SIG-M5 treated with dmso at 0.1 percent for 504 hours (cell line): ENCODE measurements at regions not wholly inside any gene's neighbourhood (a gene's known extent, or its start where the extent isn't known, plus 50 kb on each side); places are given as distances from the start of the nearest gene placed in this dataset.
"Not testable (repeated sequence)": the region's sequence is repeated elsewhere in the genome, so short reads cannot be mapped to it uniquely, and the experiment has no call there.

Source experiments
- DNase-seq: peaks from one replicate; lab custom pipeline; 2025; ENCODE audit not compliant: unreplicated experiment; lab: John Stamatoyannopoulos, UW

DNA sequence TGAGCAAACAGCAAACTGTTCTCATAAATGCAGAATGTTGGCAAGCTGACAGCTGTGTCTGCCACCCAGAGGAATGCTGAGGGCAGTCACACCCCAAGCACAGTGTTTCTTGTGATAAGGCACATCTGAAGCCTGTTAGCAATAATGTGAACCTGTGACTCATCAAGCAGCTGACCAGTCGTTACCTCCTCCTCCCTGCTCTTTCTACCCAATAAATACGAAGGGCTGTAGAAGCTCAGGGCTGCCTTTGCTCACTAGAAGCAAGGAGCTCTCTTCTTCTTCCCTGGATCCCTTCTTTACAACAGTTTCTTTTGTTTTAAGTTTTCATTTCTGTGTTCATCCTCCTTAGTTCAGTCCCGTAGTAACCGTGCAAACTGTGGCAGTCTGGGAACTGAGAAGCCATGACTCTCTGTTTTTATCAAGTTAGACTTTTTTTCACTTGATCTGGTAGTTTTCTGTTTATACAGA, 160.3 kb upstream of the ZNF184 start:
- DNase-seq: peak; percentile 61

DNA sequence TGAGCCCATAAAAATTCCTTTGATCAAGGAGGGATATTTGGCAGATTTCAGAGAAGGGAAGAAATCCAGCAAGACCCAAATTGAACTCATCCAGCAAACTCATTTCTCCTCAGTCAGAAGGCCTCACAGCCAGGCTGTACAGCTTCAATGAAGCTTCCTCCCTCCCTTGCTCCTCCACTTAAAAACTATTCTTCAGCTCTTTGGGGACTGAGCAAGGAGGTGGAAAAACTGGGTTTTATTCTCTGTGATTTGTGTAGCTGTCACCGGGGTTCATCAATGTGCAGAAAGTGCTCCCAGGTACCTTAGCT, 158.7 kb upstream of the ZNF184 start:
- no peak for DNase-seq

DNA sequence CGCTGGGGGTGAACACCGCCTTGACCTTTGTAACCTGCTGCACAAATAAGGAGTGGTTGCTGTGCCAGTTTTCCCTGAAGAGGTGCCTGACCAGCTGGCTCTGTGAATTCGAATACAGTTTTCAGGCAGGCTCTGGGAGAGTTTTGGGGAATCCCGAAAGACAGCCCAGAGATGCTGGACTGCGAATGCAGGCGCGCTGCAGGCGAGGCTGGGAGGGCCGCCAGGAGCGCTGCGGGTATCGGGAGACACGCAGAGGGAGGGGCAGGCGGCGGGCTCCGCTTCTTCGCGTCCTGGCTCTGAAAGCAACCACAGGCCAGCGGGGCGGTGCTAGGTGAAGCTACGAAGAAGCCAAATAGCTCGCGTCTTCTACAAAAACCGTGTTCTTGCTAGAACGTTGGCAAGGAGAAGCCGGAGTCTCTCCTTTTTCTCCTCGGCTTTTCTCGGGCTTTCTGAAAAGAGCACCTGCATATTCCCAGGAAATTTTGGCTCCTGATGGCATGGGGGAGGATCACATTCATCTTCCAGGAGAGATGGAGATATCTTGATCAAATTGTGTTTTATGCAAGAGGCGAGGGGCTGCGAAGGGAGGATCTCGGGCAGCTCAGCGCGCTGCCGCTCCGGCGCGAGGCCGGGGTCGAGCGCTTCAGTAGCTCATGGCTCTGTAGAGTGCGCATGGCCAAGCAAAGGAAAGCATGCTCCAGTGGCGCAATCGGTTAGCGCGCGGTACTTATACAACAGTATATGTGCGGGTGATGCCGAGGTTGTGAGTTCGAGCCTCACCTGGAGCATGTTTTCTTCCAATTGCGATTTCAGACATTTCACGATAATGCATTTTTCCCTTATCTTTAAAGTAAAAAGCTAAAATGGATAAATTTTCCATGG, 158.1 kb upstream of the ZNF184 start:
- DNase-seq: peak; percentile 60

DNA sequence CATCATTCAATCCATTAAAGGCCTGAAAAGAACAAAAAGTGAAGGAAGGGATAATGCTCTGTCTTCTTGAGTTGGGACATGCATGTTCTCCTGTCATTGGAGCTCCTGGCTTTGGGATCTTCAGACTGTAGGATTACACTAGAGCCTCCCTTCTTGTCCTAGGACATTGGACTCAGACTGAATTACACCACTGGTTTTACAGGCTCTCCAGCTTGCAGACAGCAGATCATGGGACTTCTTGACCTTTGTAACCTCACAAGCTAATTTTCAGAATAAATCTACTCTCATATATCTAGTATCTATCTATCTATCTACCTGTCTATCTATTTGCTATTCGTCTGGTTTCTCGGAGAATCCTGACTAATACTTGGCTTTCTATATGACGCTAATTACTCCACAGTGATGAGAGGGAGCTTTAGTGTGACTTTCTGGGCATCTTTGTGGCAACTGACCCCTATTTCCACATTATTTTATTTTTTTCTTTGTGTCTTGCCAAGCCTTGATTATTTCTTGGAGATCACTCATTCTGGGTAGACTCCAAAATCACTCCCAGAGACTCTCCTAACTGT, 151.9 kb upstream of the ZNF184 start:
- no peak for DNase-seq

DNA sequence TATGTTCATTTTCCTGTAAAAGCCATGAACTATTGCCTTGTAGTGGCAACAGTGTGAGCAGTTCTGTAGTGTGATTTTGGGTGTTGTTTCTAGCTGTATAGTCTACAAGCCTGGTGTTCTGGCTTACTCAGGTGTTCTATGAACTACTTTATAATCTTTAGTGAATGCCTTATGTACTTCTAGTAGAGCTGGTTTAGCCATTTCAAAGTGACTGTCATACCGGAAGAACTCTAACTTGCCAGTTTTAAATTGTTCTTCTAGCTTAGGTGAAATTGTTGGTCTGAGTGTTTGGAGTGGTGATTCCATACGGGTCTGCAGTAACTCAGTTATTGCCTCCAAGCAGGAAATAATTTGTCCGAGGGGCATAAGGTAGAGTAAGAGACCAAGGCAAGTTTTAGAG, 150.2 kb upstream of the ZNF184 start:
- no peak for DNase-seq

DNA sequence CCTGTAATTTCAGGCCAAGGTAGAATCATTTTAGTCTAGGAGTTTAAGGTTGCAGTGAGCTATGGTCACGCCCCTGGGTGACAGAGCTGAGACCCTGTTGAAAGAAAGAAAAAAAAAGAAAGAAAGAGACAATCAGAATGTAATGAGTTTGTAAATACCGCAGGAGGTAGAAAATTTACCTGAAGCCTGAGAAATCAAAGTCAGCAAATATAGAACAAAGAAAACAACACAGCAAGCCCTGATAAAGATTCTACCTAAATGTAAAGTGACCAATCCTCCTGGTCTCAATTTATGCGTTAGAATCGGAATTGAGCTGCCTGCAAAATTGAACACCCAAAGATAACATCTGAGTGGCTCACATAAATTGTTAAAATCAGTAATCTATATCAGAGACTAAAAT, 146.5 kb upstream of the ZNF184 start:
- no peak for DNase-seq

DNA sequence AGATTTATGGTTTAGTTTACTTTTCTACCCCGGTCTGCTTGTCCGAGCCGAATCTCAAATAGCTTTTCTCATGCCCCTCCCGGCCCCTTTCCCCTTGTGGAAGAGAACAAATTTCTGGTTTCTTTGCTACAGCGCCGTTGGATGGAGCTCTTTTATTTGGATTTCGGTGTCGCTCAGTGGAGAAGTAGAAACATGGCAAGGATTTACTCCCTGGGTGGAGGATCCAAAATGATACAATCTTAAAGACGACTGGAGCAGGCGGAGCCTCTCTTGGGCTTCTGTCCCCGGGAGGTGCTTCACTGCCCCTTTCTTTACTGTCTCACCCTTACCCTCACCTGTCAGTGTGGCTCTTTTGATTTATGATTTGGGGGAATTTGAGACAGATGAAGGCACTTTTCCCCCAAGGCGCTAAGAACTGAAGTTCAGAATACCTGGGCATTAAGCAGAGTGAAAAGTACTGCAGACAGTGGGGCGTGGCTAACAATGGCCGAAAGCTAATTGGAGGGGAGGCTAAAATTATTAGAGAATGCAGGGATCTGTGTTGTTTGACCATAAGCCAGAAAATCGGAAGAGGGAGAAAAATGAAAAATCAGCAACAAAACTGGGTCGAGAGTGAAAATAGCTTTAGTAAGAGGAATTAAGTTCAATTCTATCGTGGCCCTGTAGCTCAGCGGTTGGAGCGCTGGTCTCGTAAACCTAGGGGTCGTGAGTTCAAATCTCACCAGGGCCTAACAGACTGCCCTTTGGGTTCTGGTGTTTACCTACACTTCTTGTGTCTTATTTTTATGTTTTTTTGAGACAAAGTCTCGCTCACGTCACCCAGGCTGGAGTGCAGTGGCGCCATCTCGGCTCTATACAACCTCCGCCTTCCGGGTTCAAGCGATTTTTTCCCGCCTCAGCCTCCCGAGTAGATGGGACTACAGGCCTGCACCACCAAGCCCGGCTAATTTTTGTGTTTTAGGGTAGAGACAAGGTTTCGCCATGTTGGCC, 145.1 kb upstream of the ZNF184 start:
- DNase-seq: no peak

DNA sequence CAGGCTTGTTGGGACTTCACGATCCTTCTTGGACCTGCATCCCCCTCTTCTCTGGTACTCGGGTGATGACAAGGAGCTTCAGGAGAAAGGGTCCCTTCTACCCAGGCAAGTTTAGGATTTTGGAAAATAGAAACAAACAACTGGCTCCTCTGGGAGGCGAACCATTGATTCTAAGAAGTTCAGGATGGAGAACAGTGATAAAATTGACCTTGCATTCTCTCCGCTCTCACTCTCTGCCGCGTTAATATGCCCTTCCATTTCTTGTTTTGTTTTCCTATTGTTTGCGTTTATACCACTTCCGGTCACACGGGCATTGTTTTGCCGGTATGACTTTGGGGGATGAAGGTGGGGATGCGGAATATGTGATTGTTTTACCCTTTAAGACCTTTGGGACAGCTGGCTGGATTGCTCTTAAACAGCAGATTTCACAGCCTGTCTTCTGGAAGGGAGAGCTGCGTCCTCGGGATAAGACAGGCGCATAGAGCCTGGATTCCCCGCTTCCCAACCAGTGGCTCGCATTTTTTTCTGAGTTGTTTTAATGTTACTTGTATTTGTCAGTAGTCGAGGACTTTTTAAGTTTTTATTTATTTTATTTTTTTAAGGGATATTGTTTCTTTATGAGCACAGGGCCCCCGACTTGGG, 144.3 kb upstream of the ZNF184 start:
- DNase-seq: no peak

DNA sequence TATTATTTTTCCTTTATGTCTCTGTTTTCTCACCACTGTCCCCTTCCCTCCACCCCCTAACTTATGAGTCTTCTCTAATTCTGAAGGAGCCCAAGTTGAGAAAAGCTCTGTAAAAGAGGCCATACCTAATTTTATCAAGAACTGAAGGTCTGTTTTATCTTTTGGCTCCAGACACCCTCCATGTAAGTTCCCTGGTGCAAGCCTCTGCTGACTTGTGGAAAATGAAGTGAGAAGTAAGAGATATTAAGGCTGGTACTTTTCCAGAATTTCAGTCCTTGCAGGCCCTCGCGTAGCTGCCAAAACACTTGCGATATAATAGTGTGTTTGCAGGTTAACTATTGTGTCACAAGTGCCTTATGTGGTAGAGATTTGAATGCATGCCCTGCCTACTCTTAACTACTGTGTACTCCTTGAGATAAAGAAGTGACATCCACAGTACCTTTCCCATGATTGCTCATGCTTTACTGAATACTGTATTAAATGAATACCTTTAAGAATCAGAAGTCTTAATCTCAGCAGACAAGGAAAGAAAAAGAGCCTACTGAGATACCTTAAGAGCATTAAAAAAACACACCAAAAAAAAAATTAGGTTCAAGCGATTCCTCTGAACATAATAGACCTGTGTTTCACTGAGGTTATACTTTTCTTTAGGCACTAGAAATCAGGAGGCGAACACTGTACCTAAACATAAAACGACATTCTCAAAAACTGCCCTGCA, 143.6 kb upstream of the ZNF184 start:
- no peak for DNase-seq

DNA sequence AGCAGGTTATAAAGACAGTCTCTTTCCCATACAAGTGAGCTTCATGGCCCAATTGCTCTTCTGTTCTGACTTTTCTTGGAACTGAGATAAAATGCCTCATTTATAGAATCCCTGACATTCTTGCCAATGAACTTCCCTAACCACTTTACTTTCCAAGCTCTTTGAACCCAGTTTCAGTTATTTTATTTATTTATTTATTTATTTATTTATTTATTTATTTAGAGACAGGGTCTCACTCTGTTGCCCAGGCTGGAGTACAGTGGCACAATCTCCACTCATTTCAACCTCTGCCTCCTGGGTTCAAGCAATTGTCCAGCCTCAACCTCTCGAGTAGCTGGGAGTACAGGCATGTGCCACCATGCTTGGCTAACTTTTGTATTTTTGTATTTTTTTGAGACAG, 138.5 kb upstream of the ZNF184 start:
- DNase-seq: no peak

DNA sequence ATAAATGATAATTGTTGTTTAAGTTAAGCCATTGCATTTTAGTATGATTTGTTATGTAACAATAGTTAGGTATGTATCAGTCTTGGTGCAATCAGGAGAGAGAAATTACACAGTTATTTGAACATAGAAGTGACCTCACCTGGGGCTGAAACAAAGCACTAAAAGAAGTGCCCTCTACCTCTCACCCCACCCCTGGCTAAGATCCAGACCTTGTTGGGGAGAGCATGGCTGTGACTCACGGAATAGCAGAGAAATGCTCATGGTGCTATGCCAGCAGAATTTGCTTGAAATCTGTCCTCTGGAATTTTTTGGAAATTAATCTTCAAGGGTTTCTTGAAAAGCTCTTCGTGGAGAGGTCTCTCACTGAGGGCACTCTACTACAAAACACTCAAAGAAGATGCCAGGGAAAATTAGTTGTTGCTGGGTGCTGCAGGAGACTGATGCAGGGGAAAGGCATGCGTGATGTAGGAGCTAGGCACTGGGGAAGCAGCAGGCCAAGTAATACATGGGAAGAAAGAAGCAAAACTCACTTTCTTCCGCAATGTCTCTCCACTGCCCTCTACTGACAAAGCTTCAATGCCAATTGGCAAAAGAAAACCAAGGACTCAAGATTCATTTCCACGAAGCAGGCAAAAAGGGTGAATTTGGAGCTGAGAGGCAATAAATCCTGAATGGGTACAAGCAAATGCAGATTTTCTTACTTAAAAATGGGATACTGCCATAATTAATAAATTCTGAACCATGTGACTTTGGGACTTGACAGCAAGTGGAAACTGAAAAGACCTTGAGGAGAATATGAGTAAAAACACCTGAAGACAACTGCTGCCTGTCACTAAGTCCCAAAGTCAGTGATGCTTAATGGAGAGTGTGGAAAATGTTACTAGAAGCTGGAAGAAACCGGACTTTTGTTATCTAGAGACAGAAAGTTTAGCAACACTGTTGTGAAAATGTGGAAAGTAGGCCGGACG, 136.3 kb upstream of the ZNF184 start:
- DNase-seq: peak; percentile 70

DNA sequence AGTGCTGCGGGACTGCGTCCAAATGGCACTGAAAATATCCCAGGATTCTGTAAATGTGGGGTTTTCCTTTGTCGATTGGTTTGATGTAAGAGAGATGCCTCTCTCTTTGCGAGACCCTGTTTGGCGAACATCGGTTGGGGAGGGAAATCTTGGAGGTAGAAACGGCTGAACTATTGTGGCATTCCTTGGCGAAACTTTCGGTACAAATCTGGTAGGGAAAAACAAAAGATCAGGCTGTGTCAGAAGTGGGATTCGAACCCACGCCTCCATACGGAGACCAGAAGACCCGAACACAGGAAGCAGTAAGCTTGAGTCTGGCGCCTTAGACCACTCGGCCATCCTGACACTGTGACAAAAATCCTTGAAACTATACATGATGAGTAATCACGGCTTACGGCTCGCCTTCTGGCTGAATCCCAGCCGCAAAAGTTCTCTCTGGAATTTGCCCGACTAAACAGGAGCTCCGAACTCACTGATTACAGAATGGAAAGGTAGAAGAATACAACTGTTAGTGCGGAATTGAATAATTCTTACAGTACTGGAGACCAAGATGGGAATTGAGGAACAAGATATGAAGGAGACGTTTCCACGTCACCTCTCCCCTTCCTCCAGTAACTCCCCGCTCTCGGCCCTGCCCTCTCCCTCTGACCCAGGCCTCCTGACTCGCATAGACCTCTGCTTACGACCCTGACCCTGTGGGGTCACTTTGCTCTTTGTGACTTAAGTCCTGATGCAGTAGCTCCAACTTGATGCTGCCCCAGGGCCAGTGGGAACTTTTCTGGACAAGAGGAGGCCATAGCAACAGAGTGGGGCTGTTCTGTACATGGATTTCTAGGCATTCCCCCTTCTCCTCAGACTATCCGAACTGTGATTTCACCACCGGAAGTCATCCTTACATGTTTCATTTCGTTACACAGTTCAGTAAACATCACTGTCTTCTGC, 132.8 kb upstream of the ZNF184 start:
- no peak for DNase-seq

DNA sequence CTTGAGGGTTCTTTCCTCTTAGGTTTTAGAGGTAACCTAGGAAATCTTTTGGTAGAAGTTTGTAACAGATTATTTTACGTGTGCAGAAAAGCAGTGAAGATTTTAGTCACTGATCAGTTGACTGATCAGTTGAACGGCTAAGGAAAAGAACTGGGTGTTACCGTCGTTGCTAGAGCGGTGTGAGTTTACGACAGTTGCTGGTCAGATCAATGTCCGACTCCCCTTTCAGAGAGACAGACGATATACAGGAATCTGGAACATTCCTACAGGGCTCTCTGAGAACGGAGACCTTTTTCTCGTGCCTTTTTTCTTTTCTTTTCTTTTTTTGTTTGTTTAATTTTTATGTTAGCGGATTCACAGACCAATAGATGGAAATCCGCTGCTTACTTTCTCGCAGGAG, 132.1 kb upstream of the ZNF184 start:
- no peak for DNase-seq

DNA sequence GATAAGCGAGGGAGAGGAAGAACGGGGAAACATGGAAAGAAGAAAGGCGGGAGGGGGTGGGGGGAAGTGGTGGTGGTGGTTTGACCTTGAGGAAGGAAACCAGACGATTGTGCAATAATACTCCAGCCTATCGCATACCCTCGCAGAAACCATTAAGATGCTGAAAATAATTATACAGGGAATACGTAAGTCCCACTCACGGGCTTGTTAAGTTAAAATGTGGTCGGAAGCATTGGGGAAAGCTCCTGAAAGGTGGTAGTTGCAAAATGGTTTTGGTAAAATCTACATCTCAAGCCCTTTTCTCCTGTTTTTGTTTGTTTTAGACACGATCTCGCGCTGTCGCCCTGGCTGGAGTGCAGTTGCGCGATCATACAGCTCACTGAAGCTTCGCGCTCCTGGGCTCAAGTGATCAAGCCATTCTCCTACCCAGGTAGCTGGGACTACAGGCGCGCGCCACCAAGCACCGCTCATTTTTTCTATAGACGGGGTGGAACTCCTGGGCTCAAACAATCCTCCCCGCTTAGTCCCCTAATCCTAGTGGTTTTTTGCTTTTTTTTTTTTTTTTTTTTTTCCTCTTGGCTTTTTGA, 128.9 kb upstream of the ZNF184 start:
- DNase-seq: peak; percentile 93

DNA sequence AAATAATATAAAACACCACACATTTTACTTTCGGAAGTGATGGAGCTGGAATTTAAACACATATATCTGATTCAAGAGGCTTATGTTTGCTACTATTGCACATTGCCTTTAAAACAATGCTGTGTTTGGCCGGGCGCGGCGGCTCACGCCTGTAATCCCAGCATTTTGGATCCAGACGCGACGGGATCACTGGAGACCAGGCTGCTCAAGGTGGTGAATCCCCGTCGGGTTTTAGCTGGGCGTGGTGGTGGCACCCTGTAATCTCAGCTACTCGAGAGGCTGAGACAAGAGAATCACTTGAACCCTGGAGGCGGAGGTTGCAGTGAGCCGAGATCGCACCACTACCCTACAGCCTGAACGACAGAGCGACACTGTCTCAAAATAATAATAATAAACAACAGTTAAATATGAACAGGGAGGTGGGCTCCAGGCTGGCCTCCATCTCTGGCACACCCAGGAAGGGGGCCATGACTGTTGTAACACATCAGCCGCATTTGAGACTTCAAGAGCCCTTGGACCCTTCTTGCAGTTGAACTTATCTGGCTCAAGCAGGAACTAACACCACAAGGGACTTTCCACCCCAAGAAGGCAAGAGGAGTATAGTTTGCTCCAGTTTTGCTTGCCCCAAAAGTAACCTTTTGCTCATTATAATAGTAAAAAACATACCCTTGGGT, 127.1 kb upstream of the ZNF184 start:
- no peak for DNase-seq

DNA sequence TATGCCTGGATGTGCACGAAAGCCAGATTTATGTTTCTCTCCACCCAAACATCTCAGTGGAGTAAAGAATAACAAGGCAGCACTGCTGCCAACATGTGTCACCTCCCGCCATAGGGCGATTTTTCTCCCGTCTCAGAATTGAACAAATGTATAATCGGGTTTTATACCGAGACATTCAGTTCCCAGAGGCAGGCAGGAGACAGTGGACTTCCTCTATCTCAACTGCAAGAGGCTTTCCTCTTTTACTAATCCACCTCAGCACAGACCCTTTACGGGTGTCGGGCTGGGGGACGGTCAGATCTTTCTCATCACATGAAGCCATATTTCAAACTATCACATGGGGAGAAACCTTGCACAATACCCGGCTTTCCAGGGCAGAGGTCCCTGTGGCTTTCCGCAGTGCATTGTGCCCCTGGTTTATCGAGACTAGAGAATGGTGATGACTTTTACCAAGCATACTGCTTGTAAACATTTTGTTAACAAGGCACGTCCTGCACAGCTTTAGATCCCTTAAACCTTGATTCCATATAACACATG, 124.2 kb upstream of the ZNF184 start:
- not testable (repeated sequence) for DNase-seq

DNA sequence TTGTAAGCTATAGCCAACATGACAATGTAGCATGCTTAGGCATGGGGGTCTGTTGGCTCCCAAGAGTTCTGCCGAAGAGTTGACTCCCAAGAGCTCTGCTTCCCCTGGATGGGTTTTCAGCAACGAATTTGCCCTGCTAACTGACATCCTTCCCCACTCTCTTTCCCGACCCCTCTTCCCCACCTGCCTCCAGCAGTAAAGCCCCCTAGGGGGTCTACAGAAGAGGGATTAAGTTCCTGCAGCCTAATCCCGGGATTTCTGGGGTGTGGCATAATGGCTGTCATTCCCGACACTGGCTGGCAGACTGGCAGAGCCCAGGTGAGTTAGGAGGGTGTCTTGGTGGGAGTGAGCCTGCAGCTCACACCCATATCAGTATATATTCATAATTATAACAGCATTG, 121.0 kb upstream of the ZNF184 start:
- DNase-seq: no peak
